VCaP (cell line): ENCODE measurements at regions not wholly inside any gene's neighbourhood (a gene's known extent, or its start where the extent isn't known, plus 50 kb on each side); places are given as distances from the start of the nearest gene placed in this dataset.

ENCODE experiments used
- H3K27ac ChIP-seq: fragments of 450-650 bp; 2 replicates; pipeline ENCODE4 v1.5.1; 2017
- CTCF ChIP-seq: fragments of 450-650 bp; conservative IDR thresholded peaks from 2 replicates; pipeline ENCODE4 v1.5.1; 2017; ENCODE audit warnings: mild to moderate bottlenecking, moderate library complexity

GRCh38 chr16:86217891-86218270, 292.4 kb upstream of the FOXF1 start:
- TF ChIP-seq CTCF: no peak
- no peak overlapping the region for H3K27ac ChIP-seq

- TF ChIP-seq CTCF: no peak
- H3K27ac ChIP-seq: no peak overlapping the region
Observed at GRCh38 chr16:86218479-86219170, 291.7 kb upstream of the FOXF1 start.

GRCh38 chr16:86219655-86220445, 290.5 kb upstream of the FOXF1 start:
- no peak overlapping the region for H3K27ac ChIP-seq
- TF ChIP-seq CTCF: no peak

GRCh38 chr16:86220561-86220960, 289.8 kb upstream of the FOXF1 start:
- no peak overlapping the region for H3K27ac ChIP-seq
- no peak for TF ChIP-seq CTCF

GRCh38 chr16:86221085-86221484, 289.2 kb upstream of the FOXF1 start:
- H3K27ac ChIP-seq: no peak overlapping the region
- no peak for TF ChIP-seq CTCF

- no peak overlapping the region for H3K27ac ChIP-seq
- no peak for TF ChIP-seq CTCF
Observed at GRCh38 chr16:86222547-86222946, 287.8 kb upstream of the FOXF1 start.

- TF ChIP-seq CTCF: no peak
- H3K27ac ChIP-seq: no peak overlapping the region
Observed at GRCh38 chr16:86222965-86223551, 287.3 kb upstream of the FOXF1 start.
